ENCODE measurements at regions not wholly inside any gene's neighbourhood (a gene's known extent, or its start where the extent isn't known, plus 50 kb on each side); places are given as distances from the start of the nearest gene placed in this dataset.
A peak's percentile ranks its signal among the peaks of the same experiment; 100 is the strongest.

- no peak for DNase-seq (ENCODE audit: low read depth in 2 of 2)
- no peak overlapping the region for H3K4me3 ChIP-seq (replicated peaks in 1 of 2; ENCODE audit: low read depth in 2 of 2, low read length in 2 of 2)
- no peak for TF ChIP-seq CTCF (IDR thresholded peaks at IDR 0.05; ENCODE audit: low read depth, low read length)
These were observed 85.3 kb downstream of the ZNF365 start for GRCh38 chr10:62459500-62459899.

- no peak for DNase-seq (ENCODE audit: low read depth in 2 of 2)
- no peak for TF ChIP-seq CTCF (IDR thresholded peaks at IDR 0.05; ENCODE audit: low read depth, low read length)
These were observed 86.2 kb downstream of the ZNF365 start for GRCh38 chr10:62460393-62460792.

GRCh38 chr10:62461120-62461519 lies 87.0 kb downstream of the ZNF365 start:
- TF ChIP-seq CTCF (IDR thresholded peaks at IDR 0.05; ENCODE audit: low read depth, low read length): no peak

More at GRCh38 chr10:62460393-62460792, 86.2 kb downstream of the ZNF365 start:
- no peak overlapping the region for H3K4me3 ChIP-seq (replicated peaks in 1 of 2; ENCODE audit: low read depth in 2 of 2, low read length in 2 of 2)

GRCh38 chr10:62462461-62462860 lies 88.3 kb downstream of the ZNF365 start:
- no peak for DNase-seq (ENCODE audit: low read depth in 2 of 2)
- TF ChIP-seq CTCF (IDR thresholded peaks at IDR 0.05; ENCODE audit: low read depth, low read length): no peak

More at GRCh38 chr10:62461120-62461519, 87.0 kb downstream of the ZNF365 start:
- H3K4me3 ChIP-seq (replicated peaks in 1 of 2; ENCODE audit: low read depth in 2 of 2, low read length in 2 of 2): no peak overlapping the region
- DNase-seq (ENCODE audit: low read depth in 2 of 2): no peak

GRCh38 chr10:62463364-62463763 lies 89.2 kb downstream of the ZNF365 start:
- no peak for TF ChIP-seq CTCF (IDR thresholded peaks at IDR 0.05; ENCODE audit: low read depth, low read length)
- DNase-seq (ENCODE audit: low read depth in 2 of 2): no peak
- H3K4me3 ChIP-seq (replicated peaks in 1 of 2; ENCODE audit: low read depth in 2 of 2, low read length in 2 of 2): no peak overlapping the region

More at GRCh38 chr10:62462461-62462860, 88.3 kb downstream of the ZNF365 start:
- H3K4me3 ChIP-seq (replicated peaks in 1 of 2; ENCODE audit: low read depth in 2 of 2, low read length in 2 of 2): no peak overlapping the region

- DNase-seq (ENCODE audit: low read depth in 2 of 2): peak in 1 of 2 donors; percentile 59
- no peak for TF ChIP-seq CTCF (IDR thresholded peaks at IDR 0.05; ENCODE audit: low read depth, low read length)
- no peak overlapping the region for H3K4me3 ChIP-seq (replicated peaks in 1 of 2; ENCODE audit: low read depth in 2 of 2, low read length in 2 of 2)
These were observed 90.1 kb downstream of the ZNF365 start for GRCh38 chr10:62464308-62464707.

- TF ChIP-seq CTCF (IDR thresholded peaks at IDR 0.05; ENCODE audit: low read depth, low read length): no peak
- no peak for DNase-seq (ENCODE audit: low read depth in 2 of 2)
- H3K4me3 ChIP-seq (replicated peaks in 1 of 2; ENCODE audit: low read depth in 2 of 2, low read length in 2 of 2): no peak overlapping the region
These were observed 92.4 kb downstream of the ZNF365 start for GRCh38 chr10:62466590-62466989.
